IPS-20b (cell line): ENCODE measurements at regions not wholly inside any gene's neighbourhood (a gene's known extent, or its start where the extent isn't known, plus 50 kb on each side); places are given as distances from the start of the nearest gene placed in this dataset.

Source experiments
- H3K27ac ChIP-seq: one replicate; pipeline ENCODE4 v1.5.1; 2013; ENCODE audit warnings: low read length
- H3K27me3 ChIP-seq: 2 replicates; pipeline ENCODE4 v1.6.1; 2013; ENCODE audit warnings: mild to moderate bottlenecking, low read length, inconsistent platforms; ENCODE audit not compliant: insufficient read depth
- H3K36me3 ChIP-seq: 2 replicates; pipeline ENCODE4 v1.6.1; 2013; ENCODE audit warnings: low read depth, mild to moderate bottlenecking, inconsistent platforms, low read length, moderate library complexity; ENCODE audit not compliant: insufficient read depth
- H3K4me1 ChIP-seq: 2 replicates; pipeline ENCODE4 v1.6.1; 2013; ENCODE audit warnings: mild to moderate bottlenecking, control low read depth, inconsistent platforms, low read length, moderate library complexity; ENCODE audit not compliant: insufficient read depth
- H3K4me3 ChIP-seq: 2 replicates; pipeline ENCODE4 v1.5.1; 2013; ENCODE audit warnings: mild to moderate bottlenecking, low read length, inconsistent platforms
- H3K9ac ChIP-seq: 2 replicates; pipeline ENCODE4 v1.6.1; 2013; ENCODE audit warnings: low read depth, mild to moderate bottlenecking, inconsistent platforms, low read length, moderate library complexity
- H3K9me3 ChIP-seq: 2 replicates; pipeline ENCODE4 v1.6.1; 2013; ENCODE audit warnings: mild to moderate bottlenecking, low read depth, low read length, inconsistent platforms; ENCODE audit not compliant: insufficient read depth

- H3K4me3 ChIP-seq = no peak overlapping the region
- no peaks in the 10 kb centered on the region for H3K9me3 ChIP-seq
- no peaks in the 10 kb centered on the region for H3K4me1 ChIP-seq
- H3K9ac ChIP-seq = no peak overlapping the region
- H3K36me3 ChIP-seq = no peaks in the 10 kb centered on the region
- H3K27ac ChIP-seq = no peak overlapping the region
- no peaks in the 10 kb centered on the region for H3K27me3 ChIP-seq
Observed at GRCh38 chr14:104323551-104324175, 185.3 kb downstream of the KIF26A start.

DNA sequence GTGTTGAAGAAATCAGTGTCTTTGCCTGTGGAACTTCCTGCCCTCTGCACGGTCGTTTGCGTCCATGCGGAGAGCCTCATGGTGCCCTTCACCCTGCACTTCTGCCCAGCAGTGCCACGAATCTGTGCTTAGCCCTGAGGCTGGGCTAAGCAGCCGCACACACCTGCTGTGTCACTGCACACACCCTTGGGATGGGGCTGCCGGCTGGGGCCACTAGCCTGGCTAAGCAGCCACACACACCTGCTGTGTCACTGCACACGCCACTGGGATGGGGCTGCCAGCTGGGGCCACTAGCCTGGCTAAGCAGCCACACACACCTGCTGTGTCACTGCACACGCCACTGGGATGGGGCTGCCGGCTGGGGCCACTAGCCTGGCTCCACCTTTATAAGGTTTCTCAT, 188.5 kb downstream of the KIF26A start:
- H3K27ac ChIP-seq = no peak overlapping the region
- H3K9ac ChIP-seq = no peak overlapping the region
- no peaks in the 10 kb centered on the region for H3K4me1 ChIP-seq
- no peak overlapping the region for H3K4me3 ChIP-seq
- peaks cover 8% of the 10 kb centered on the region for H3K9me3 ChIP-seq
- no peaks in the 10 kb centered on the region for H3K27me3 ChIP-seq
- no peaks in the 10 kb centered on the region for H3K36me3 ChIP-seq

- H3K27ac ChIP-seq = no peak overlapping the region
- H3K36me3 ChIP-seq = no peaks in the 10 kb centered on the region
- no peaks in the 10 kb centered on the region for H3K27me3 ChIP-seq
- H3K4me3 ChIP-seq = no peak overlapping the region
- H3K9ac ChIP-seq = no peak overlapping the region
- peaks cover 8% of the 10 kb centered on the region for H3K9me3 ChIP-seq
- H3K4me1 ChIP-seq = no peaks in the 10 kb centered on the region
Observed at GRCh38 chr14:104328607-104329006, 190.2 kb downstream of the KIF26A start.

DNA sequence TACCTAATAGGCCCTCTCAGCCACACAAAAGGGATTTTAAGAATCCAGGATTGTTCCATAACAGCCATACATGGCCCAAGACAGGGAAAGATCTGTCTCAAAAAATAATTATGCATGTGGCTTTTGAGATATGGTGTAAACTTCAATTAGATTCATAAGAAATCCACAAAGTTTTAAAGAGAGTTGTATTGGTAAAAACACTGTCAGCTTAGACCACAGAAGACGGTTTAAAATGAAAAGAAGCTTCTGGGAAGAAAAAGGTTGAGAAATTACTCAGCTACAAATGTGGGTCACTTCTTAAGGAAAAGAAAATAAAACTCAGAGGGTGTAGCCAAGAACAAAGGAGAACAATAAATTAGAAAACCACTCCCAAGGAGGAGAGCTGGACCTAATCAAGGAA, 191.4 kb downstream of the KIF26A start:
- no peak overlapping the region for H3K4me3 ChIP-seq
- H3K9me3 ChIP-seq = peaks cover 8% of the 10 kb centered on the region
- H3K36me3 ChIP-seq = no peaks in the 10 kb centered on the region
- H3K27ac ChIP-seq = no peak overlapping the region
- H3K4me1 ChIP-seq = no peaks in the 10 kb centered on the region
- no peak overlapping the region for H3K9ac ChIP-seq
- H3K27me3 ChIP-seq = no peaks in the 10 kb centered on the region

- Histone ChIP-seq H3K36me3 (no peaks in the 10 kb centered on the region), H3K4me1 (no peaks in the 10 kb centered on the region), H3K9ac (no peak overlapping the region), H3K9me3 (peaks cover 8% of the 10 kb centered on the region), H3K27ac (no peak overlapping the region), H3K4me3 (no peak overlapping the region), H3K27me3 (no peaks in the 10 kb centered on the region)
Observed at GRCh38 chr14:104331871-104332605, 193.7 kb downstream of the KIF26A start.

DNA sequence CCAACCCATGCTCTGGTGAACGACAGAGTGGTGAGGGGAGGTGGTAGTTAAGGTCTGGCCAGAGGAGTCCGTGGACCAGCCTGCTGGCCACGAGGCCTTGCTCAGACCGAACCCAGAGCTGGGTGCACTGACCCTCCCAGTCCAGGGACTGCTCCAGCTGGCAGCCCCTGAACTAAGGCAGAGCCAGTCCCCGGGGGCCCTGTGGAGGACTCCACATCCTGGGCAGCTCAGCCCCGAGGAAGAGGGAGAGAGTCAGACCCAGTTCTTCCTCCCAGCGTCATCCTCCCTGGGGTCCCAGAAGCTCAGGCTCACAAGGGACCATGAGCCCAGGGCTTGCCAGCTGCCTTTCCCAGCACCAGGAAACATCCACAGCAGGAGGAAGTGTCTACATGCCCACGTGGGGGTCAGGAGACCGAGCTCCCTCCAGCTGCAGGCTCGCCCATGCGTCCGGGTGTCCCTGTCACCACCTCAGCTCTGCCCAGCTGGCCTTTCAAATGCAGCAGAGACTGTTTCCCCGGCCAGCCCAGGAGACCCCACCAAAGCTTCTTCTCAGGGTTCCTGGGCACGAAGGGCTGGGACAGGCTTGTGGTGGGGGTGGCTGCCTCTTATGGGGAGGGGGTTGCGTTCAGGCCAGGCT, 194.4 kb downstream of the KIF26A start:
- H3K27ac ChIP-seq = no peak overlapping the region
- no peaks in the 10 kb centered on the region for H3K27me3 ChIP-seq
- H3K9me3 ChIP-seq = peaks cover 8% of the 10 kb centered on the region
- no peaks in the 10 kb centered on the region for H3K4me1 ChIP-seq
- no peak overlapping the region for H3K4me3 ChIP-seq
- no peaks in the 10 kb centered on the region for H3K36me3 ChIP-seq
- no peak overlapping the region for H3K9ac ChIP-seq

DNA sequence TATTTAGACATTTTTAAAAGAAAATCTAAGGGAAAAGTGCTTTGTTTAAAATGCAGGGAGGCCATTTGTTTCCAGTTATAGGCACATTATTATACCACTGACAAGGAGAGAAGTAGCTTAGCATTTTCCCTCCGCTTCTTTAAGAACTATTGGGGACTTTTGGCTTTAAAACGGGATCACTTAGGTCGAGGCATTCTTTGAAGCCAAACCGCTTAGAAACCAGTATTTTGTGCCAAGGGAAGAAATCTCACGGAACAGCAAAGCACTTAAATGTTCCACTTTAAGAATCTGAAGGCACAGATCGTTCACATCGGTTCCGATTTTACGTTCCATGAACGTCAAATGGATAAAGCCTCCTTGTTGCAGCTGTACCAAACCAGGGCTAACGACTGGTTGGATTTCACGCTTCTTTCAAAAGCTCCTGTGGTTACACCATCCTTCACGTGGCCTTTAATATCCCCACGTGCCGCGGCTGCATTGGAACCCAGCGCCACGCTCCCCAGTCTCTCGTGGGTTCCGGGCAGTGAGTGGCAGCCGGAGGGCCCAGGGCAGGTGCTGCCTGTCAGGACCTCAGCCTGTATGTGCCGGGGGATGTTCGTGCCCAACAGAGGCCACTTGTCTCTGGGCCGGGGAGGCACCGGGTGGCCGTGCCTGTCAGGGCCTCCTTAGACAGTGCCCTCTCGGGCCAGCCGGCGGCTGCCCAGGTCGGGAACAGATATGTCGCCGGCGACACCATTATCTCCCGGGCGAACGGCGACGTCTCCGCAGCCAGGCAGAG, 195.4 kb downstream of the KIF26A start:
- Histone ChIP-seq H3K27me3 (no peaks in the 10 kb centered on the region), H3K4me3 (no peak overlapping the region), H3K36me3 (no peaks in the 10 kb centered on the region), H3K4me1 (no peaks in the 10 kb centered on the region), H3K9me3 (peaks cover 8% of the 10 kb centered on the region), H3K9ac (no peak overlapping the region), H3K27ac (no peak overlapping the region)

DNA sequence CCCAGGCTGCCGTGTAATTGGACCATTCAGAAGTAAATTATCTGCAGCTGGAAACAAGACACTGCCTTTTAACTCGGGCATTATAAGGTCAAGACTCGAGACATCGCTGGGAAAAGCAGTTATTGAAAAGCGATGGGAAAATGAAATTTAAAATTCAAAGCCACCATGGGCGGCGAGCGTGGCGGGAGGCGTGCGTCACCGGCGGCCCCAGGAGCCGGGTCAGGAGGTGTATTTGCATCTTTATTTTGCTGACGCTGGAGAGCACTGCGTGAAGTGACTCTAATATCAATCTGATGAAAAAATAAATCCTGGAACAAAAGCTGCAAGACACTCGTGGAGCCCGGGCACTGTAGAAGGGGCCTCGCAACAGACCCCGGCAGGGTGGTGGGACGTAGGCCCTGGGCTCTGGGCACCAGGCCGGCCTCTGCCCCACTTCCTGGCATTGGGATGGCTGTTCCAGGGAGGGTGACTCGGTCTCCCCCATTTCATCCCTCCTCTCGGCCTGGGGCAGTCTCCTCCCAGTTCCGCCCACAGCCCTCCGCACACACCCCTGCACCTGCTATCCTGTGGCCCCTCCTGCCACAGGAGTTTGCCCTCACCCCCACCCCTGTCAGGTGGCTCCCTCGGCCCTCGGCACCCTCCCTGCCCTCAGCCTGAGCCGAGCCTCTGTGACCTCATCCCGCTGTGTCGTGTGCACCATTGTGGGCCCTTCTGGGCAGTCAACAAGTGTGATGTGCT, 196.2 kb downstream of the KIF26A start:
- Histone ChIP-seq H3K4me3 (no peak overlapping the region), H3K36me3 (no peaks in the 10 kb centered on the region), H3K9ac (no peak overlapping the region), H3K4me1 (no peaks in the 10 kb centered on the region), H3K9me3 (peaks cover 6% of the 10 kb centered on the region), H3K27ac (no peak overlapping the region), H3K27me3 (0 out of 2 replicates have a peak, but pooled peaks cover 4% of the 10 kb centered on the region)

DNA sequence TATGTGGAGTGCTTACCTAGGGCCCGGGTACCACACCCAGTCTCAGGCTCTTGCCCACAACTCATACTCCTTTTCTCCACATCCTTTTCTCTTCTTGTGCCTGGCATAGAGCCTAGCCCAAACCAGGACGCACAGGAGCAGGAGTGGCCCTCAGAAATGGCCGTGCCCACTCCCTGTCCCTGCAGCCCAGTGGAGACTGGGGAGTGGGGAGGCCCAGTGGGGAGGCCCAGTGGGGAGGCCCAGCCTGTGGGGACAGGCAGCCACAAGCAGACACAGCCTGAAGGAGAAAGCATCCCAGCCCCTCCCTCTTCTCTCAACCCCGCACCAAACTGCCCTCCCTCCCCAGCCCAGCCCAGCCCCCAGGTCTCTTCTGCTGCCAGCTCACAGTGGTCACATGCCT, 196.8 kb downstream of the KIF26A start:
- H3K27me3 ChIP-seq = 0 out of 2 replicates have a peak, but pooled peaks cover 5% of the 10 kb centered on the region
- H3K9me3 ChIP-seq = no peaks in the 10 kb centered on the region; the same call in 1 of the 2 replicates
- H3K9ac ChIP-seq = no peak overlapping the region
- H3K27ac ChIP-seq = no peak overlapping the region
- H3K4me1 ChIP-seq = no peaks in the 10 kb centered on the region
- no peak overlapping the region for H3K4me3 ChIP-seq
- H3K36me3 ChIP-seq = no peaks in the 10 kb centered on the region

DNA sequence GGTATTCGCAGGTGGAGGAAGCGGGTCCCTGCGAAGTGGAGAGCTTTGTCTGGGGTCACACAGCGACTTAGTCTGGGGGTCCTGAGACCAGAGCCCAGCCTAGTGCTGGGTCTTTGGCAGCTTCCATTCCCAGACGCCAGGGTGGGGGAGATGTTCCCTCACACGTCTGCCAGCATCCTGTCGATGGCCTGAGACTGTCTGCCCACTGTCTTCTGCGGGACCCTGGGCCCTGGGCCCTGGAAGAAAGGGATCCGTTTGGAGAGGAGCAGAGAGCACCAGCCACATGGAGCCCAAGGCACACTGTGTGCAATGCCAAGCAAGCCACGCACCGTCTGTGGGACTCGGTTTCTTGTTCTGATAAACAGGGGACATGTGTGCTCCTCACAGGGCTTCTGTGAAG, 197.2 kb downstream of the KIF26A start:
- Histone ChIP-seq H3K36me3 (no peaks in the 10 kb centered on the region), H3K9me3 (no peaks in the 10 kb centered on the region; the same call in 1 of the 2 replicates), H3K9ac (no peak overlapping the region), H3K4me3 (no peak overlapping the region), H3K27me3 (0 out of 2 replicates have a peak, but pooled peaks cover 5% of the 10 kb centered on the region), H3K4me1 (no peaks in the 10 kb centered on the region), H3K27ac (no peak overlapping the region)

GRCh38 chr14:104337351-104337750, 199.0 kb downstream of the KIF26A start:
- Histone ChIP-seq H3K36me3 (no peaks in the 10 kb centered on the region), H3K27me3 (0 out of 2 replicates have a peak, but pooled peaks cover 5% of the 10 kb centered on the region)

More at GRCh38 chr14:104337351-104337750, 199.0 kb downstream of the KIF26A start:
- no peak overlapping the region for H3K4me3 ChIP-seq
- H3K4me1 ChIP-seq = peaks cover 2% of the 10 kb centered on the region; the same call in 1 of the 2 replicates
- no peak overlapping the region for H3K9ac ChIP-seq
- no peaks in the 10 kb centered on the region for H3K9me3 ChIP-seq
- no peak overlapping the region for H3K27ac ChIP-seq
